ENCODE measurements at regions not wholly inside any gene's neighbourhood (a gene's known extent, or its start where the extent isn't known, plus 50 kb on each side); places are given as distances from the start of the nearest gene placed in this dataset.

- TF ChIP-seq POLR2AphosphoS5 (IDR thresholded peaks at IDR 0.05; ENCODE audit: low read depth) (no peak), CTCF (conservative IDR thresholded peaks at IDR 0.05; ENCODE audit: low read depth in 2 of 2) (no peak), STAT1 (IDR thresholded peaks at IDR 0.05; ENCODE audit: unreplicated experiment) (no peak), ZNF114 (CRISPR knock-in tag; IDR thresholded peaks at IDR 0.05) (no peak)
Observed at GRCh38 chr4:154030152-154030551, 241.3 kb upstream of the SFRP2 start.
